Stomach (tissue), 8 donors: ENCODE measurements at regions not wholly inside any gene's neighbourhood (a gene's known extent, or its start where the extent isn't known, plus 50 kb on each side); places are given as distances from the start of the nearest gene placed in this dataset.

ENCODE experiments used
- DNase-seq, 2 donors: peaks; one replicate each; pipeline versions ENCODE4 v3.0.0 to v3.0.0-alpha.2; 2013 to 2019
- H3K27ac ChIP-seq, 5 donors: fragments of 200-600 bp in 4 of 5; sonication (generic) in 4 of 5; one replicate each; pipeline ENCODE4 v1.5.1; 2013 to 2019; ENCODE audit warnings: mild to moderate bottlenecking in 1 of 5, moderate library complexity in 1 of 5
- H3K27me3 ChIP-seq, 3 donors: fragments of 200-600 bp; sonication (generic); one replicate each; pipeline ENCODE4 v1.5.1; 2017 to 2019; ENCODE audit warnings: mixed run types in 1 of 3
- H3K36me3 ChIP-seq, 4 donors: fragments of 200-600 bp; sonication (generic); 1 replicate in 3 of 4; 2 replicates in 1 of 4; pipeline ENCODE4 v1.5.1; 2016 to 2019
- H3K4me1 ChIP-seq, 4 donors: fragments of 200-600 bp; sonication (generic); one replicate each; pipeline ENCODE4 v1.5.1; 2016 to 2019
- H3K4me3 ChIP-seq, 4 donors: fragments of 200-600 bp; sonication (generic) in 3 of 4; one replicate each; pipeline ENCODE4 v1.5.1; 2016 to 2019; ENCODE audit warnings: mild to moderate bottlenecking in 1 of 4
- H3K9me3 ChIP-seq, 4 donors: fragments of 200-600 bp; sonication (generic); one replicate each; pipeline ENCODE4 v1.5.1; 2016 to 2019
- EP300 ChIP-seq: sonication (generic); formaldehyde crosslinking; IDR thresholded peaks from one replicate; pipeline ENCODE4 v1.6.1; 2017; ENCODE audit warnings: antibody characterized with exemption
- POLR2A ChIP-seq, 4 donors: fragments of 450-650 bp; IDR thresholded peaks; one replicate each; pipeline ENCODE4 v1.6.1; 2016; ENCODE audit warnings: antibody characterized with exemption in 4 of 4, control low read depth in 2 of 4, mild to moderate bottlenecking in 1 of 4, moderate library complexity in 1 of 4
- POLR2AphosphoS5 ChIP-seq, 3 donors: sonication (generic); formaldehyde crosslinking; IDR thresholded peaks; one replicate each; pipeline ENCODE4 v1.6.1; 2016; ENCODE audit warnings: antibody characterized with exemption in 3 of 3
- WGBS, 5 donors: extraction: QIAGEN DNeasy Blood & Tissue Kit in 3 of 5; methylation state at CpG; one replicate each; pipeline versions ENCODE4 v1.1.5 to v1.1.7; 2013 to 2018; 5-methylcytosine and 5-hydroxymethylcytosine counted together
- intact Hi-C: fragments of 100-400 bp; cut with DNase I; formaldehyde crosslinking; loops from one replicate; pipeline ENCODE4 v1.15.1; 2023; ENCODE audit warnings: low total_unique reads
- TF ChIP-seq, protein P1 (sequence below), 7 experiments: fragments of 450-650 bp in 4 of 7; fragments of 200-600 bp in 3 of 7; sonication (generic) in 3 of 7; IDR thresholded peaks; one replicate each; pipeline ENCODE4 v1.5.1; 2016 to 2019; ENCODE audit warnings: antibody characterized with exemption in 7 of 7, control low read depth in 2 of 7, mild to moderate bottlenecking in 1 of 7
- donor health status: healthy with polysubstance abuse.
- donor health status: Bipolar disorder and iron deficiency.
- donor health status: healthy.

DNA sequence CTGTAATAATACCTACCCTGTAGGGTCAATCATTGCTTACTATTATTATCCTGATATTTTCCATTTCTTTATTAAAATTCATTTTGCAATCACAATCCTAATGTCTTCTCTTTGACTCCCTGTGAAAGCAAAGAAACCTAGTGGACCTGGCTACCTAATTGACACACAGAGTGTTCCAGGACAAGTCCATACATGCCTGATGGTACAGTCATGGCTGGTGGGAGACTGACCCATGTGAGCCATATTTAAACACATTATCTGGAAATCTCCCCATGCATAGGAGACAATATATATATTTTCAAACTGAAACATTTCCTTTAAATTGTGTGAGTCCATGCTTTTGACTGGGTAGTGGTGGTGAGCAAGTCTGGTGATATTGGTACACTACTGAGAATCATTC lies 230.6 kb upstream of the DACH1 start:
- no peaks in the 10 kb centered on the region for H3K9me3 ChIP-seq
- DNase-seq, result no peak
- no peaks in the 10 kb centered on the region for H3K4me1 ChIP-seq
- intact Hi-C loops, result no loop called here
- H3K27me3 ChIP-seq, result no peaks in the 10 kb centered on the region
- no peak overlapping the region for H3K27ac ChIP-seq
- no peak overlapping the region for H3K4me3 ChIP-seq
- no peaks in the 10 kb centered on the region for H3K36me3 ChIP-seq
- no peak for TF ChIP-seq POLR2A (IDR thresholded peaks at IDR 0.05)

DNA sequence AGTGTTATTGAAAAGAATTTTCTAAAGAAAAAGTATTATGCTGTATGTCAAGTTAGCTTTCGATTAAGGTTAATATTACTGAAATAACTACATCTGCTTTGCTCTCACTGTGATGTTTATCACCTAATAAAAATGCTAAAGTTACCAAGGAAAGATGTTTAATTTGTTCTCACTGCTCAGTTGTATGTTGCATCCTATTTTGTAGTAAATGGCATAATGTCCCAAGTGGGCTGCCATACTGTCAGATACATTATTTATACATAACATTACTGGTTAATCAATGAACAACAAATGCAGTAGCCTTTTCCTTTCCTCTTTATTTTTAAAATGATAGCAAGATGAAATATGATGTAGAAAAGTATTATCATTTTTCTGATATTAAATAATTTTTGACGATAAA lies 226.3 kb upstream of the DACH1 start:
- Histone ChIP-seq H3K9me3 (no peaks in the 10 kb centered on the region), H3K4me3 (no peak overlapping the region), H3K4me1 (no peaks in the 10 kb centered on the region), H3K27ac (no peak overlapping the region), H3K36me3 (no peaks in the 10 kb centered on the region), H3K27me3 (no peaks in the 10 kb centered on the region)
- no peak for DNase-seq
- TF ChIP-seq, protein P1, sequence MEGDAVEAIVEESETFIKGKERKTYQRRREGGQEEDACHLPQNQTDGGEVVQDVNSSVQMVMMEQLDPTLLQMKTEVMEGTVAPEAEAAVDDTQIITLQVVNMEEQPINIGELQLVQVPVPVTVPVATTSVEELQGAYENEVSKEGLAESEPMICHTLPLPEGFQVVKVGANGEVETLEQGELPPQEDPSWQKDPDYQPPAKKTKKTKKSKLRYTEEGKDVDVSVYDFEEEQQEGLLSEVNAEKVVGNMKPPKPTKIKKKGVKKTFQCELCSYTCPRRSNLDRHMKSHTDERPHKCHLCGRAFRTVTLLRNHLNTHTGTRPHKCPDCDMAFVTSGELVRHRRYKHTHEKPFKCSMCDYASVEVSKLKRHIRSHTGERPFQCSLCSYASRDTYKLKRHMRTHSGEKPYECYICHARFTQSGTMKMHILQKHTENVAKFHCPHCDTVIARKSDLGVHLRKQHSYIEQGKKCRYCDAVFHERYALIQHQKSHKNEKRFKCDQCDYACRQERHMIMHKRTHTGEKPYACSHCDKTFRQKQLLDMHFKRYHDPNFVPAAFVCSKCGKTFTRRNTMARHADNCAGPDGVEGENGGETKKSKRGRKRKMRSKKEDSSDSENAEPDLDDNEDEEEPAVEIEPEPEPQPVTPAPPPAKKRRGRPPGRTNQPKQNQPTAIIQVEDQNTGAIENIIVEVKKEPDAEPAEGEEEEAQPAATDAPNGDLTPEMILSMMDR (IDR thresholded peaks at IDR 0.05), result no peak
- TF ChIP-seq POLR2A (IDR thresholded peaks at IDR 0.05) (no peak), EP300 (no peak), POLR2AphosphoS5 (IDR thresholded peaks at IDR 0.05) (no peak)
- 88 to 97% (median 95%) methylated on average over 2 of the region's 2 CpGs for WGBS, 5 donors
- intact Hi-C loops, result no loop called here

DNA sequence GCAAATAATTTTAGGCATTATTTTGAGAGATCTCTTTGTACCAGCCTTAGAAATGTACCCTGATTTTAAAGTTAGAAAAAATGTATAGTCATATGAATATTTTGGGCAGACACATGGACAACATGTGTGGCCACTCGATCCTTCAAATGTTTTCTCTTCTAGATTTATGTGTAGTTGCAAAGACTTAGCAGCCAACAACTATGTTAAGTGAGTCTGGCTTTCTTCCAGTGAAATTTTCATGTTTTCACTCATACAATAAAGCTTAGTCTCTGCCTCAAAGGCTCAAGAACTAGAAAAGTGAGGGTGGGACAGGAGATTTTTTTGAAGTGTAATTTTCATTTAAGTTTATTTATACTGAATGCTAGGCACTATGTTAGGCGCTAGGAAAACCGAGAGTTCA lies 207.7 kb upstream of the DACH1 start:
- H3K9me3 ChIP-seq, result no peaks in the 10 kb centered on the region
- intact Hi-C loops, result no loop called here
- WGBS, 5 donors, result 54 to 77% (median 68%) methylated on average over 3 of the region's 3 CpGs
- H3K36me3 ChIP-seq, result no peaks in the 10 kb centered on the region
- no peak overlapping the region for H3K27ac ChIP-seq
- H3K4me1 ChIP-seq, result no peaks in the 10 kb centered on the region
- TF ChIP-seq POLR2AphosphoS5 (IDR thresholded peaks at IDR 0.05) (no peak), POLR2A (IDR thresholded peaks at IDR 0.05) (no peak), EP300 (no peak)
- TF ChIP-seq, protein P1 (IDR thresholded peaks at IDR 0.05), result no peak
- peak in 1 of 2 donors; percentile 8 for DNase-seq
- no peaks in the 10 kb centered on the region for H3K27me3 ChIP-seq
- H3K4me3 ChIP-seq, result no peak overlapping the region

DNA sequence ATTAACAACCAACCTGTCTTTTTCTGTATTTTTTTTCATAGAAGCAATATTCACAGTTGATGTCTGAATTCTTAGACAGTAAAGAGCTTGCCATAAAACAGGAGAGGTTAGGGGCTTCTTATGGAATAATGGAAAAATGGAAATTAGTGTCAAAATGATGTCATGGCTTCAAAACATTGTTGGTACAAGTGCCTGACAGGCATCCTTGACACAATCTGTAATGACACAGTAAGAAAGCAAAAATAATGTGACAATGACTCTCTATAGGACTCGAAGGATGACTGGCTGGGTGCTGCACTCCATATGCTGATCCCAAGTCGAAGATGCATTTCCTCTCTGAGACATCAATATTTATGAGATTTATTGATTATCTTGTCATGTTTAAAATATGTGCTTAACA lies 205.3 kb upstream of the DACH1 start:
- intact Hi-C loops, result no loop called here
- Histone ChIP-seq H3K27me3 (no peaks in the 10 kb centered on the region), H3K9me3 (peaks cover 0 to 7% (median 0%) of the 10 kb centered on the region in 4 donors), H3K4me1 (no peaks in the 10 kb centered on the region), H3K36me3 (no peaks in the 10 kb centered on the region), H3K27ac (no peak overlapping the region), H3K4me3 (no peak overlapping the region)
- DNase-seq, result no peak
- 53 to 77% (median 62%) methylated on average over 2 of the region's 2 CpGs for WGBS, 5 donors
- TF ChIP-seq EP300 (no peak), POLR2AphosphoS5 (IDR thresholded peaks at IDR 0.05) (no peak), POLR2A (IDR thresholded peaks at IDR 0.05) (no peak)
- TF ChIP-seq, protein P1 (IDR thresholded peaks at IDR 0.05), result no peak

DNA sequence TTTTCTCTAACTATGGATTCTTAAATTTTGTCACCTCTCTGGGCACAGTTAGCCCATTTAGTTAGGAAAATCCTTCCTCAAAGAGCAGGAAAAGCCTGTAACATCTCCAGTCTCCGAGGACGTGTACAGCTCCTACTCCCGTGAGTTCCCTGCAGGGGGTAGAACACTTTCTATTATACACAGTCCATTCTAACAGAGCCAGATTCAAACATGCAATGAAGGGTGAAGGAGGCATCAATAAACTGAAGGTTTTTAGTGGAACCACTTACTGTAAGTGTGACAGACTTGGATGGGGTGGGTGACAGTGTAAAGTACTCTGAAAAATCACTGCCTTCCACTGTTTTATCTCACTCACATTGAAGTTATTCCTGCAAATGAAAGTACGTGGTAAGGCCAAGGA lies 204.7 kb upstream of the DACH1 start:
- no peak for TF ChIP-seq POLR2A (IDR thresholded peaks at IDR 0.05)
- TF ChIP-seq EP300, result no peak
- Histone ChIP-seq H3K27ac (no peak overlapping the region), H3K9me3 (peaks cover 0 to 7% (median 0%) of the 10 kb centered on the region in 4 donors), H3K36me3 (no peaks in the 10 kb centered on the region), H3K4me1 (no peaks in the 10 kb centered on the region), H3K4me3 (no peak overlapping the region), H3K27me3 (no peaks in the 10 kb centered on the region)
- intact Hi-C loops, result no loop called here
- no peak for DNase-seq
- 54 to 58% (median 54%) methylated on average over 4 of the region's 4 CpGs for WGBS, 5 donors

DNA sequence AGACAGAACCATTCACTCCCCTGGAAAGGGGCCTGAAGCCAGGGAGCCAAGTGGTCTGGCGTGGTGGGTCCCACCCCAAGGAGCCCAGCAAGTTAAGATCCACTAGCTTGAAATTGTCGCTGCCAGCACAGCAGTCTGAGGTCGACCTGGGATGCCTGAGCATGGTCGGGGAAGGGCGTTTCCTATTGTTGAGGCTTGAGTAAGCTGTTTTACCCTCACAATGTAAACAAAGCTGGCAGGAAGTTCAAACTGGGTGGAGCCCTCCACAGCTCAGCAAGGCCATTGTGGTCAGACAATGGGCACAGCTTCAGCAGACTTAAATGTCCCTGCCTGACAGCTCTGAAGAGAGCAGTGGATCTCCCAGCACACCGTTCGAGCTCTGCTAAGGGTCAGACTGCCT lies 195.6 kb upstream of the DACH1 start:
- 34 to 100% (median 43%) methylated on average over 1 to 7 of the region's 7 CpGs for WGBS, 5 donors
- intact Hi-C loops, result no loop called here
- peaks cover 0 to 17% (median 10%) of the 10 kb centered on the region in 4 donors for H3K9me3 ChIP-seq
- H3K36me3 ChIP-seq, result no peaks in the 10 kb centered on the region
- DNase-seq, result peak in 1 of 2 donors; percentile 34
- no peak for TF ChIP-seq POLR2A (IDR thresholded peaks at IDR 0.05)
- TF ChIP-seq, protein P1 (IDR thresholded peaks at IDR 0.05), result no peak
- H3K4me1 ChIP-seq, result no peaks in the 10 kb centered on the region
- no peaks in the 10 kb centered on the region for H3K27me3 ChIP-seq
- H3K27ac ChIP-seq, result no peak overlapping the region
- H3K4me3 ChIP-seq, result no peak overlapping the region
